ENCODE measurements at regions not wholly inside any gene's neighbourhood (a gene's known extent, or its start where the extent isn't known, plus 50 kb on each side); places are given as distances from the start of the nearest gene placed in this dataset.
A peak's percentile ranks its signal among the peaks of the same experiment; 100 is the strongest.

- H3K36me3 ChIP-seq: no peaks in the 10 kb centered on the region
- no peak overlapping the region for H3K4me3 ChIP-seq
- TF ChIP-seq CTCF (IDR thresholded peaks at IDR 0.05) (no peak), EZH2phosphoT487 (IDR thresholded peaks at IDR 0.05) (no peak), EZH2 (IDR thresholded peaks at IDR 0.05) (no peak)
- peaks cover 3% of the 10 kb centered on the region for H3K27me3 Mint-ChIP-seq (ENCODE audit: insufficient read depth, low read depth)
- H3K27me3 ChIP-seq: no peaks in the 10 kb centered on the region
- no peak for DNase-seq (ENCODE audit: low spot score)
- H3K9me3 Mint-ChIP-seq: no peaks in the 10 kb centered on the region
- no peaks in the 10 kb centered on the region for H3F3A ChIP-seq (ENCODE audit: low read depth)
- H3K9me3 ChIP-seq (ENCODE audit: low read depth): no peaks in the 10 kb centered on the region
- H2AFZ ChIP-seq (replicated peaks): no peak overlapping the region
- H3K36me3 Mint-ChIP-seq: no peaks in the 10 kb centered on the region
- no peak overlapping the region for H3K27ac ChIP-seq
- H3K9ac ChIP-seq: no peak overlapping the region
- H4K20me1 ChIP-seq (ENCODE audit: low read depth): no peaks in the 10 kb centered on the region
- no peak overlapping the region for H3K27ac Mint-ChIP-seq
- H3K79me2 ChIP-seq (ENCODE audit: low read depth): no peaks in the 10 kb centered on the region
- H3K4me1 Mint-ChIP-seq: no peaks in the 10 kb centered on the region
- H3K4me2 ChIP-seq: no peak overlapping the region
- H3K4me3 Mint-ChIP-seq: no peak overlapping the region
- H3K4me1 ChIP-seq: no peaks in the 10 kb centered on the region
Measured at GRCh38 chr20:19004975-19005374, 191.4 kb downstream of the SCP2D1 start.

GRCh38 chr20:19008497-19008896 lies 194.9 kb downstream of the SCP2D1 start:
- Mint-ChIP-seq H3K9me3 (peaks cover 2% of the 10 kb centered on the region), H3K27me3 (ENCODE audit: insufficient read depth, low read depth) (peaks cover 3% of the 10 kb centered on the region), H3K27ac (peak overlapping the region; percentile 40), H3K36me3 (no peaks in the 10 kb centered on the region), H3K4me1 (no peaks in the 10 kb centered on the region), H3K4me3 (no peak overlapping the region)
- Histone ChIP-seq H3K27ac (no peak overlapping the region), H3K4me1 (no peaks in the 10 kb centered on the region), H3K36me3 (no peaks in the 10 kb centered on the region), H3F3A (ENCODE audit: low read depth) (no peaks in the 10 kb centered on the region), H3K9ac (no peak overlapping the region), H3K4me3 (no peak overlapping the region), H3K9me3 (ENCODE audit: low read depth) (no peaks in the 10 kb centered on the region), H3K27me3 (no peaks in the 10 kb centered on the region), H2AFZ (replicated peaks) (no peak overlapping the region), H3K79me2 (ENCODE audit: low read depth) (no peaks in the 10 kb centered on the region), H3K4me2 (no peak overlapping the region), H4K20me1 (ENCODE audit: low read depth) (no peaks in the 10 kb centered on the region)
- no peak for TF ChIP-seq EZH2 (IDR thresholded peaks at IDR 0.05)
- TF ChIP-seq EZH2phosphoT487 (IDR thresholded peaks at IDR 0.05): no peak
- no peak for TF ChIP-seq CTCF (IDR thresholded peaks at IDR 0.05)
- DNase-seq (ENCODE audit: low spot score): peak; percentile 18

- Mint-ChIP-seq H3K27me3 (ENCODE audit: insufficient read depth, low read depth) (peaks cover 5% of the 10 kb centered on the region), H3K27ac (no peak overlapping the region), H3K36me3 (no peaks in the 10 kb centered on the region), H3K4me1 (no peaks in the 10 kb centered on the region), H3K4me3 (no peak overlapping the region), H3K9me3 (peaks cover 2% of the 10 kb centered on the region)
- Histone ChIP-seq H3K36me3 (no peaks in the 10 kb centered on the region), H3K27me3 (no peaks in the 10 kb centered on the region), H3F3A (ENCODE audit: low read depth) (no peaks in the 10 kb centered on the region), H2AFZ (replicated peaks) (no peak overlapping the region), H3K4me1 (no peaks in the 10 kb centered on the region), H3K27ac (no peak overlapping the region), H3K4me2 (no peak overlapping the region), H4K20me1 (ENCODE audit: low read depth) (no peaks in the 10 kb centered on the region), H3K79me2 (ENCODE audit: low read depth) (no peaks in the 10 kb centered on the region), H3K9me3 (ENCODE audit: low read depth) (no peaks in the 10 kb centered on the region), H3K9ac (no peak overlapping the region), H3K4me3 (no peak overlapping the region)
- DNase-seq (ENCODE audit: low spot score): no peak
- TF ChIP-seq EZH2 (IDR thresholded peaks at IDR 0.05): no peak
- no peak for TF ChIP-seq CTCF (IDR thresholded peaks at IDR 0.05)
Measured at GRCh38 chr20:19009081-19009688, 195.6 kb downstream of the SCP2D1 start.
